OCI-M2 (cell line): ENCODE measurements at regions not wholly inside any gene's neighbourhood (a gene's known extent, or its start where the extent isn't known, plus 50 kb on each side); places are given as distances from the start of the nearest gene placed in this dataset.

Experiments
- DNase-seq: peaks from one replicate; lab custom pipeline; 2025; ENCODE audit not compliant: unreplicated experiment; lab: John Stamatoyannopoulos, UW

- DNase-seq: no peak
Observed at GRCh38 chr10:118501637-118502440, 93.6 kb downstream of the PRLHR start.

- no peak for DNase-seq
Observed at GRCh38 chr10:118501171-118501570, 94.3 kb downstream of the PRLHR start.

- DNase-seq: no peak
Observed at GRCh38 chr10:118500477-118501104, 94.9 kb downstream of the PRLHR start.

- DNase-seq: no peak
Observed at GRCh38 chr10:118499186-118499585, 96.3 kb downstream of the PRLHR start.

- DNase-seq: no peak
Observed at GRCh38 chr10:118498623-118499022, 96.8 kb downstream of the PRLHR start.

GRCh38 chr10:118497227-118497626 is 98.2 kb downstream of the PRLHR start:
- DNase-seq: no peak

GRCh38 chr10:118496525-118496924 is 98.9 kb downstream of the PRLHR start:
- DNase-seq: no peak

GRCh38 chr10:118495499-118495898 is 99.9 kb downstream of the PRLHR start:
- no peak for DNase-seq

- DNase-seq: no peak
Observed at GRCh38 chr10:118491055-118491454, 104.4 kb downstream of the PRLHR start.

GRCh38 chr10:118488710-118489497 is 106.5 kb downstream of the PRLHR start:
- DNase-seq: no peak

- DNase-seq: no peak
Observed at GRCh38 chr10:118485641-118486040, 109.8 kb downstream of the PRLHR start.

- no peak for DNase-seq
Observed at GRCh38 chr10:118484152-118484871, 111.1 kb downstream of the PRLHR start.

- no peak for DNase-seq
Observed at GRCh38 chr10:118483496-118483895, 112.0 kb downstream of the PRLHR start.

GRCh38 chr10:118482393-118483331 is 112.8 kb downstream of the PRLHR start:
- peak; percentile 47 for DNase-seq

GRCh38 chr10:118481871-118482270 is 113.6 kb downstream of the PRLHR start:
- no peak for DNase-seq

GRCh38 chr10:118475214-118475613 is 120.2 kb downstream of the PRLHR start:
- no peak for DNase-seq

- no peak for DNase-seq
Observed at GRCh38 chr10:118474111-118474510, 121.3 kb downstream of the PRLHR start.

- DNase-seq: no peak
Observed at GRCh38 chr10:118473305-118473960, 122.0 kb downstream of the PRLHR start.
